ENCODE measurements at regions not wholly inside any gene's neighbourhood (a gene's known extent, or its start where the extent isn't known, plus 50 kb on each side); places are given as distances from the start of the nearest gene placed in this dataset.

DNA sequence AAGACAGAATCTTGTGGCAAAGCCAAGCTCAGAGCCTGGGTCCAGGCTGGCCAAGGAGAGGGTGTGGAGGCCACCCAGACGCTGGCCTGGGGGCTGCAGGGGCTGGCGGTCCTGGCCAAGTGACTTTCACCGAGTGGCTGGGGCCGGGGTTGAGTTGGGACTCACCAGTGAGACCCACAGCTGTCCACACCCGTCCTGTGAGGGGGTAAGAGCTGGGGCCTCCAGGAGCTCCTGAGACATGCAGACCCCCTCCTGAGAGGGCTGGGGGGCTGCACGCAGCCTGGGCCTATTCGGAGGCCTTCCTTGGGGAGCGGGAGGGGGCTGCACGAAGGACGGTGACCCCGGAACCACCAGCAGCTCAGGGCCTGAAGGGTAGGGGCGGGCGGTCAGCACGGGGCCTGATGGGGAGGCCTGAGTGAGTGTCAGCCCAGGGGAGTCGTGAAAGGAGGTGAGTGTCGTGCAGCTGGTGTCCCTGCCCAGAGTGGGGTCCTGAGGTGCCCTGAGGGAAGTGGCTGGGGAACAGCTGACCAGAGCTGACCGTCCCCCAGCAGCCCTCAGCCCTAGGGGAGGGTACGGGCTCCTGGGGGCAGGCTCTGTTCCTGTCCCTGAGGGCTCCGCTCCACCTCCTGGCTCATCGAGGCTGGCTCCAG is 100.9 kb downstream of the FOXL3 start:
- Mint-ChIP-seq H3K36me3 (peaks cover 6% of the 10 kb centered on the region), H3K4me3 (no peak overlapping the region), H3K4me1 (ENCODE audit: low read depth in 2 of 2) (no peaks in the 10 kb centered on the region), H3K27me3 (peaks cover 5% of the 10 kb centered on the region in 2 donors), H3K9me3 (peaks cover 6% of the 10 kb centered on the region), H3K27ac (no peak overlapping the region)
- DNase-seq (ENCODE audit: low spot score) (no peak), ATAC-seq (peak; percentile 4 to 41)

DNA sequence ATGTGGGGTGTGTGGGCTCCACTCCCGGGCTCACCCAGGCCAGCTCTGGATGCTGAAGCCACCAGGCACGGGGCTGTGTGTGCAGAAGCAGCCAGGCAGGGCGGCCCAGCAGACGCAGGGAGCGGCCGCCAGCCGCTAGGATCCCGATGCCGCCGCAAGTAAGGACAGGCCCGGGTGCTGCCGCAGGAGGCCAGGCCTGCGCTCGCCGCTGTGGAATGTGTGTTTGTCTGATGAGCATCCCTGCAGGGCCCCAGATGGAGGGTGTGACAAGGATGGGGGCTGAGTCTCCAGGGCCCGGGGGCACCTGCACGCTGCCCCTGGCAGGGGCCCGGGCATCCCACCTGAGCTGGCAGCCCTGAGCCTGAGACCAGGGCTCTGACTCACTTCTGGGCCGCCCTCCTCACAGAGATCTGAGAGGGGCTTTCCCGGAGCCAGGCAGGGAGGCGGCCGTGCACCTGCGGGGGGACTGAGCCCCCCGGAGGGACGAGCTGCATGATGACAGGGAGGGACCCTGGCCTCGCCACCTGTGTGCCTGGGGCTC is 101.5 kb downstream of the FOXL3 start:
- H3K27ac Mint-ChIP-seq, result no peak overlapping the region
- ATAC-seq, result peak; percentile 7 to 16
- no peaks in the 10 kb centered on the region for H3K4me1 Mint-ChIP-seq (ENCODE audit: low read depth in 2 of 2)

GRCh38 chr7:391961-392524 is 102.1 kb downstream of the FOXL3 start:
- ATAC-seq (peak in 1 of 2 donors; percentile 18), DNase-seq (ENCODE audit: low spot score) (no peak)
- peaks cover 17% of the 10 kb centered on the region for H3K36me3 Mint-ChIP-seq
- H3K9me3 Mint-ChIP-seq, result peaks cover 13% of the 10 kb centered on the region
- peaks cover 12 to 16% of the 10 kb centered on the region in 2 donors for H3K27me3 Mint-ChIP-seq
- H3K4me1 Mint-ChIP-seq (ENCODE audit: low read depth in 2 of 2), result no peaks in the 10 kb centered on the region
- H3K27ac Mint-ChIP-seq, result no peak overlapping the region
- H3K4me3 Mint-ChIP-seq, result no peak overlapping the region

More for the DNA sequence above, 101.5 kb downstream of the FOXL3 start:
- peaks cover 12% of the 10 kb centered on the region for H3K36me3 Mint-ChIP-seq
- H3K4me3 Mint-ChIP-seq, result no peak overlapping the region
- peaks cover 11% of the 10 kb centered on the region for H3K9me3 Mint-ChIP-seq
- no peak for DNase-seq (ENCODE audit: low spot score)
- H3K27me3 Mint-ChIP-seq, result peaks cover 10 to 11% of the 10 kb centered on the region in 2 donors

DNA sequence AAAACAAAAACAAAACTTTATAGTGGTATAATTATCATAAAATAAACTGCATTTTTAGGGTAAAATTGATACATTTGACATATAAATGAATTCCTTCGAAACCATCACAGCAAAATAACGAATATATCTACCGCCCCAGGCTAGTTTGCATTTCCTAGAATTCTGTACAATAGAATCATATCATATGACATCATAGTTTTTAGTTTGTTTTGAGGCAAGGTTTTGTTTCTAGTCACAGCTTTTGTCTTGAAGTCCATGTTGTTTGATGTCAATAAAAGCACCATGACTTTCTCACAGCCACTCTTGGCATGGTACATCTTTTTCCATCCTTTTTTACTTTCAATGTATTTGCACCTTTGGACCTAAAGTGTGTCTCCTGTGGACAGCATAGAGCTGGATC is 102.9 kb downstream of the FOXL3 start:
- DNase-seq (ENCODE audit: low spot score) (no peak), ATAC-seq (no peak)
- peaks cover 15 to 16% of the 10 kb centered on the region in 2 donors for H3K27me3 Mint-ChIP-seq

DNA sequence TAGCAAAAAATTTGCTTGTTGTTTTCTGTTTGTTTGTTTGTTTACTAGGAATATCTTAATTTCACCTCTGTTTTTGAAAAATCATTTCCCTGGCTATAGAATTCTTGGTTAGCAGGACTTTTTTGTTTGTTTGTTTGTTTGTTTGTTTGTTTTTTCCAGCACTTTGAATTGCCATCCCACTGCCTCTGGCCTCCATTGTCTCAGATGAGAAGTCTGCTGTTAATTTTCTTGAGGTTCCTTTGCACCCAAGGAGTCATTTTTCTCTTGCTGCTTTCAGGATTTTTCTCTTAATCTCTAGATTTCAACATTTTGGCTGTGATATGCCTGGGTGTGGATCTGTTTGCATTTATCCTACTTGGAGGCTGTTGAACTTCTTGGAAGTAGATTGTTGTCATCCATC is 105.7 kb downstream of the FOXL3 start:
- DNase-seq (ENCODE audit: low spot score) (no peak), ATAC-seq (no peak)
- peaks cover 16% of the 10 kb centered on the region for H3K9me3 Mint-ChIP-seq
- no peak overlapping the region for H3K4me3 Mint-ChIP-seq
- no peaks in the 10 kb centered on the region for H3K4me1 Mint-ChIP-seq (ENCODE audit: low read depth in 2 of 2)
- H3K27me3 Mint-ChIP-seq, result peaks cover 26 to 33% of the 10 kb centered on the region in 2 donors
- peaks cover 30% of the 10 kb centered on the region for H3K36me3 Mint-ChIP-seq
- no peak overlapping the region for H3K27ac Mint-ChIP-seq

More for the DNA sequence above, 102.9 kb downstream of the FOXL3 start:
- H3K27ac Mint-ChIP-seq, result no peak overlapping the region
- H3K9me3 Mint-ChIP-seq, result peaks cover 13% of the 10 kb centered on the region
- peaks cover 17% of the 10 kb centered on the region for H3K36me3 Mint-ChIP-seq
- H3K4me1 Mint-ChIP-seq (ENCODE audit: low read depth in 2 of 2), result no peaks in the 10 kb centered on the region
- no peak overlapping the region for H3K4me3 Mint-ChIP-seq

GRCh38 chr7:398888-399287 is 108.9 kb downstream of the FOXL3 start:
- Mint-ChIP-seq H3K9me3 (peaks cover 16% of the 10 kb centered on the region), H3K27ac (no peak overlapping the region), H3K27me3 (peaks cover 33 to 35% of the 10 kb centered on the region in 2 donors), H3K36me3 (peaks cover 30% of the 10 kb centered on the region), H3K4me1 (ENCODE audit: low read depth in 2 of 2) (no peaks in the 10 kb centered on the region), H3K4me3 (no peak overlapping the region)
- DNase-seq (ENCODE audit: low spot score), result no peak
- no peak for ATAC-seq

GRCh38 chr7:400901-401485 is 111.0 kb downstream of the FOXL3 start:
- Mint-ChIP-seq H3K4me1 (ENCODE audit: low read depth in 2 of 2) (no peaks in the 10 kb centered on the region), H3K9me3 (peaks cover 9% of the 10 kb centered on the region), H3K27me3 (peaks cover 26 to 33% of the 10 kb centered on the region in 2 donors), H3K36me3 (peaks cover 23% of the 10 kb centered on the region), H3K4me3 (no peak overlapping the region), H3K27ac (no peak overlapping the region)
- DNase-seq (ENCODE audit: low spot score), result no peak
- ATAC-seq, result no peak

GRCh38 chr7:401495-401894 is 111.5 kb downstream of the FOXL3 start:
- H3K36me3 Mint-ChIP-seq, result peaks cover 18% of the 10 kb centered on the region
- DNase-seq (ENCODE audit: low spot score), result no peak

GRCh38 chr7:404812-405488 is 114.7 kb downstream of the PDGFA start:
- ATAC-seq, result peak in 1 of 2 donors; percentile 41
- no peaks in the 10 kb centered on the region for H3K9me3 Mint-ChIP-seq
- no peak overlapping the region for H3K27ac Mint-ChIP-seq
- peaks cover under 1% of the 10 kb centered on the region for H3K36me3 Mint-ChIP-seq
- H3K4me3 Mint-ChIP-seq, result no peak overlapping the region
- DNase-seq (ENCODE audit: low spot score), result no peak
- H3K27me3 Mint-ChIP-seq, result peaks cover 10 to 20% of the 10 kb centered on the region in 2 donors
- H3K4me1 Mint-ChIP-seq (ENCODE audit: low read depth in 2 of 2), result peaks cover 0 to 5% of the 10 kb centered on the region in 2 donors

More at GRCh38 chr7:401495-401894, 111.5 kb downstream of the FOXL3 start:
- ATAC-seq, result no peak
- Mint-ChIP-seq H3K27ac (no peak overlapping the region), H3K4me3 (no peak overlapping the region), H3K9me3 (peaks cover 5% of the 10 kb centered on the region), H3K27me3 (peaks cover 21 to 31% of the 10 kb centered on the region in 2 donors), H3K4me1 (ENCODE audit: low read depth in 2 of 2) (no peaks in the 10 kb centered on the region)

DNA sequence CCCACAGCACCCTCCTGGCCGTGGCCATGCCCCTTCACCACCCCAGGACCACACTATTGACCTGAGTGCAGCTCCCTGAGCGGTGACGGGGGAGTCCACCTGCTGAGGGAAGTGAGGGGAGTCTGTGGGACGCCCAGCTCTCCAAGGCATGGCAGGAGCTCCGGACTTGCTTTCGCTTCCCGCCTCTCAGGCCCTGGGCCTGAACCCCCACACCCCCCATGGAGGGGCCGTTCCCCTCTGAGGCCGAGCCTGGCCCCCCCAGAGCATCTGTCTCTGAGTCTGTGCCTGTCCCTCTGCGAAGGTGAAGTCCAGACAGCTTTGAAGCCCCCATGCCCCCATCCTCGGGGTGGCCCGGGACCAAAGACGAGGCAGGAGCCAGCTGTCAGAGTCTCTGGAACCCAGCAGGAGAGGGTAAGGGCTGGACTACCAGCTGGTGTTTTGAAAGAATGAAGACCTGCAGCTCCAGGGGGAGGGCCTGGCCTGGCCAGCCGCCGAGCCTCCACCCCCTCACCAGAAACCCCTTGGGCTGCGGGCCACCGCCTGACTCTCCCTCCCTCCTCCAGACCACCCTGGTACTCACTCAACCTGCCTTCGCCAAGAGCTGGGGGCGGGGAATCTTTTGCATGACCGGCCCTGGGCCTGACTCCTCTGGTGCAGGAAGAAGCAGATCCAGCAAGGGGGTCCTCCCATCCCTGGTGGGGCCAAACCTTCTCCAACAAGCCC is 114.0 kb downstream of the PDGFA start:
- Mint-ChIP-seq H3K4me3 (no peak overlapping the region), H3K9me3 (no peaks in the 10 kb centered on the region), H3K4me1 (ENCODE audit: low read depth in 2 of 2) (peaks cover 0 to 5% of the 10 kb centered on the region in 2 donors), H3K36me3 (no peaks in the 10 kb centered on the region), H3K27me3 (peaks cover 8 to 20% of the 10 kb centered on the region in 2 donors), H3K27ac (no peak overlapping the region)
- no peak for ATAC-seq
- no peak for DNase-seq (ENCODE audit: low spot score)

DNA sequence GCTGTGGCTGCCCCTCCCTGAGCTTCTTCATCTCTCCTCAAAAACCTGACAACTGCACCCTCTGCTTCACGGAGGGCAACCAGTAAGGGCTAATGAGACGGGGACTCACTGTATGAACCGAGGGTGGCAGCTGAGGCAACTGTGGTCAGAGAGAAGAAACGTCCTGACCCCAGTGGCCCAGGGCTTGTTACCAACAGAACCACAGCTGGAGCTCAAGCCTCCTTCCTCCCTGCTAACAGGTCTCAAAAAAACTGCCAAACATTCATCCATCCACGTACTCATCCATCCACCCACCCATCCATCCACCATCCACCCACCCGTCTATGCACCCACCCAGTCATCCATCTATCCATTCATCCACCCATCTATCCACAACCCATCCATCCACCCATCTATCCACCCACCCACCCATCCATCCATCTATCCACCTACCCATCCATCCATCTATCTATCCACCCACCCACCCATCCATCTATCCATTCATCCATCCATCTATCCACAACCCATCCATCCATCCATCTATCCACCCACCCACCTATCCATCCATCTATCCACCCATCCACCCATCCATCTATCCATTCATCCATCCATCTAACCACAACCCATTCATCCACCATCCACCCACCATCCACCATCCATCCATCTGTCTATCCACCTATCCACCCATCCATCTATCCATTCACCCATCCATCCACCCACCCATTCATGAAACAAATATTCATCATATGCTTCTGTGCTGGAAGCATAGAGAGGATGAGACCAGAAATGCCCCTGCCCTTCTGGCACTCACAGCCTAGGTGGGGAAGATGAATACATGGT is 111.7 kb downstream of the PDGFA start:
- DNase-seq (ENCODE audit: low spot score) (no peak), ATAC-seq (no peak)
- no peak overlapping the region for H3K27ac Mint-ChIP-seq
- H3K27me3 Mint-ChIP-seq, result peaks cover 8 to 13% of the 10 kb centered on the region in 2 donors
- no peaks in the 10 kb centered on the region for H3K9me3 Mint-ChIP-seq
- H3K36me3 Mint-ChIP-seq, result no peaks in the 10 kb centered on the region
- H3K4me3 Mint-ChIP-seq, result no peak overlapping the region
- H3K4me1 Mint-ChIP-seq (ENCODE audit: low read depth in 2 of 2), result peaks cover 0 to 5% of the 10 kb centered on the region in 2 donors

DNA sequence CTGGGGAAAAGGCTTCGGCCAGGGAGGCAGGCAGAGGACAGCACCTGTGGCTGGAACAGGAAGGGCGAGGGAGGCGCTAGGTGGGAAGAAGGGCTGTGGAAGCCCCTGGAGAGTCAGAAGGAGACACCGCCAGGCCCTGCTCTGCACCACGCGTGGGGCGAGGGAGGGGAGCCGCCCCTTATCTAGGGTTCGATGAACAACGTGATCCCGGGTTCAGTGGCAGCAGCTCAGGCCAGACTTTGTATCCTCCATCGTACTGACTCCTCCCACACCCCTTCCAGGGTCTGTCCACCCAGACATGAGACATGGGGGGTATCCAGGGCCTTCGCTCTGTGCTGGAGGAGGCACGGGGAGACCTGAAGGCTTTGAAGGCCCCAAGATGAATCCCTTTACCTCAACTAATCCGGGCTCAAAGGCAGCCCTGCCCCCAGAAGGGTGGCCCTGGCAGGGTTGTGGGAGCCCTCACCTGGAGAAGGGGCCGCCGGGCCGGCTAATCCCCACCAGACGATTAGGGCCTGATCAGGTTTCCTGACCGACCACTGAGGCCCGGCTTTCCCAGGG is 110.8 kb downstream of the PDGFA start:
- ATAC-seq (no peak), DNase-seq (ENCODE audit: low spot score) (peak; percentile 47)
- H3K4me3 Mint-ChIP-seq, result no peak overlapping the region
- peaks cover 8 to 11% of the 10 kb centered on the region in 2 donors for H3K27me3 Mint-ChIP-seq
- H3K4me1 Mint-ChIP-seq (ENCODE audit: low read depth in 2 of 2), result peaks cover 0 to 5% of the 10 kb centered on the region in 2 donors
- no peaks in the 10 kb centered on the region for H3K9me3 Mint-ChIP-seq
- no peak overlapping the region for H3K27ac Mint-ChIP-seq
- H3K36me3 Mint-ChIP-seq, result no peaks in the 10 kb centered on the region

Measured in natural killer cell treated with Interleukin-12 subunit alpha and Interleukin-12 subunit beta and Interleukin-15 and Interleukin-18, amount 100 ng/mL, for 72 hours (primary cell).